ENCODE measurements at regions not wholly inside any gene's neighbourhood (a gene's known extent, or its start where the extent isn't known, plus 50 kb on each side); places are given as distances from the start of the nearest gene placed in this dataset.
"Not testable (repeated sequence)": the region's sequence is repeated elsewhere in the genome, so short reads cannot be mapped to it uniquely, and the experiment has no call there.

GRCh38 chr6:150734235-150734634 is 131.3 kb upstream of the MTHFD1L start:
- DNase-seq (ENCODE audit: low spot score) (peak; percentile 26), FAIRE-seq (no peak)

- DNase-seq (ENCODE audit: low spot score) (no peak), FAIRE-seq (no peak)
Measured at GRCh38 chr6:150735341-150735851, 130.1 kb upstream of the MTHFD1L start.

- DNase-seq (ENCODE audit: low spot score): no peak
- FAIRE-seq: no peak
Measured at GRCh38 chr6:150738092-150738629, 127.3 kb upstream of the MTHFD1L start.

- no peak for FAIRE-seq
Measured at GRCh38 chr6:150739711-150740349, 125.7 kb upstream of the MTHFD1L start.

GRCh38 chr6:150740453-150740852 is 125.0 kb upstream of the MTHFD1L start:
- no peak for DNase-seq (ENCODE audit: low spot score)
- FAIRE-seq: no peak

More at GRCh38 chr6:150739711-150740349, 125.7 kb upstream of the MTHFD1L start:
- DNase-seq (ENCODE audit: low spot score): no peak

GRCh38 chr6:150741633-150742200 is 123.8 kb upstream of the MTHFD1L start:
- no peak for DNase-seq (ENCODE audit: low spot score)
- FAIRE-seq: no peak

GRCh38 chr6:150744522-150745260 is 120.8 kb upstream of the MTHFD1L start:
- no peak for DNase-seq (ENCODE audit: low spot score)
- FAIRE-seq: no peak

GRCh38 chr6:150745896-150746295 is 119.6 kb upstream of the MTHFD1L start:
- DNase-seq (ENCODE audit: low spot score): no peak
- FAIRE-seq: no peak

- FAIRE-seq (no peak), DNase-seq (ENCODE audit: low spot score) (no peak)
Measured at GRCh38 chr6:150747155-150747554, 118.3 kb upstream of the MTHFD1L start.

- FAIRE-seq: no peak
- no peak for DNase-seq (ENCODE audit: low spot score)
Measured at GRCh38 chr6:150749091-150749670, 116.3 kb upstream of the MTHFD1L start.

- FAIRE-seq (no peak), DNase-seq (ENCODE audit: low spot score) (no peak)
Measured at GRCh38 chr6:150751296-150751695, 114.2 kb upstream of the MTHFD1L start.

- DNase-seq (ENCODE audit: low spot score): no peak
- FAIRE-seq: no peak
Measured at GRCh38 chr6:150752409-150752808, 113.1 kb upstream of the MTHFD1L start.

GRCh38 chr6:150753371-150754064 is 112.0 kb upstream of the MTHFD1L start:
- DNase-seq (ENCODE audit: low spot score) (no peak), FAIRE-seq (no peak)

- FAIRE-seq (no peak), DNase-seq (ENCODE audit: low spot score) (no peak)
Measured at GRCh38 chr6:150755042-150755441, 110.5 kb upstream of the MTHFD1L start.

- DNase-seq (ENCODE audit: low spot score): no peak
- FAIRE-seq: no peak
Measured at GRCh38 chr6:150755524-150755923, 110.0 kb upstream of the MTHFD1L start.

GRCh38 chr6:150756173-150756572 is 109.3 kb upstream of the MTHFD1L start:
- DNase-seq (ENCODE audit: low spot score) (no peak), FAIRE-seq (no peak)

GRCh38 chr6:150757807-150758206 is 107.7 kb upstream of the MTHFD1L start:
- FAIRE-seq; DNase-seq (ENCODE audit: low spot score): not testable (repeated sequence)

GRCh38 chr6:150759483-150759882 is 106.0 kb upstream of the MTHFD1L start:
- FAIRE-seq: no peak
- no peak for DNase-seq (ENCODE audit: low spot score)

- no peak for DNase-seq (ENCODE audit: low spot score)
- no peak for FAIRE-seq
Measured at GRCh38 chr6:150761771-150762170, 103.7 kb upstream of the MTHFD1L start.

GRCh38 chr6:150764334-150765066 is 101.0 kb upstream of the MTHFD1L start:
- FAIRE-seq: no peak

More at GRCh38 chr6:150764334-150765066, 101.0 kb upstream of the MTHFD1L start:
- no peak for DNase-seq (ENCODE audit: low spot score)

All from RCC 7860 (cell line).